ENCODE measurements at regions not wholly inside any gene's neighbourhood (a gene's known extent, or its start where the extent isn't known, plus 50 kb on each side); places are given as distances from the start of the nearest gene placed in this dataset.

DNA sequence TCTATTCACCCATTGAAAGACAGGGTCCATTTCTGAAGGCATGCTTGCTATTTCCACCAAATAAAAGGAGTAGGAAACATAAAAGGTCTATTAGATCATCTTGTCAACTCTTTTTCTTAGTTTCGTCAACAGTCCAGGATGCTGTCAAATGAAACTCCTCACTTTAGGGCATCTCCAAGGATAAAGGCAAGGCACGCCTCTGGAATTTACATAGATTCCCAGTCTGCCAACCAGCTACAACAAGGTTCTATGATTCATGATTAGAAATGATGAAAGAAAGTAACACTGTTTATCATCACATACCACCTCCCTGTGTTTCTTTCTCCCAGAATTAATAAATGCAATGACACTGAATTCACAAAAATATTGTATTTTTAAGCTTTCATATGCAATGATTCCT, 636.3 kb downstream of the LTN1 start:
- no peak overlapping the region for H3K9ac ChIP-seq (ENCODE audit: extremely low read depth, low read length, poor library complexity, severe bottlenecking)
- Mint-ChIP-seq H3K27ac (no peak overlapping the region), H3K4me1 (no peaks in the 10 kb centered on the region), H3K36me3 (ENCODE audit: low read depth) (no peaks in the 10 kb centered on the region), H3K4me3 (no peak overlapping the region), H3K9me3 (peaks cover 6% of the 10 kb centered on the region), H3K27me3 (ENCODE audit: insufficient read depth) (no peaks in the 10 kb centered on the region)
- H3K4me1 ChIP-seq (ENCODE audit: control insufficient read depth, insufficient read depth, low read length), result no peaks in the 10 kb centered on the region
- no peak for DNase-seq
- H3K27me3 ChIP-seq (ENCODE audit: control insufficient read depth, insufficient read depth, low read length, poor library complexity, severe bottlenecking), result no peaks in the 10 kb centered on the region
- TF ChIP-seq, protein P1, sequence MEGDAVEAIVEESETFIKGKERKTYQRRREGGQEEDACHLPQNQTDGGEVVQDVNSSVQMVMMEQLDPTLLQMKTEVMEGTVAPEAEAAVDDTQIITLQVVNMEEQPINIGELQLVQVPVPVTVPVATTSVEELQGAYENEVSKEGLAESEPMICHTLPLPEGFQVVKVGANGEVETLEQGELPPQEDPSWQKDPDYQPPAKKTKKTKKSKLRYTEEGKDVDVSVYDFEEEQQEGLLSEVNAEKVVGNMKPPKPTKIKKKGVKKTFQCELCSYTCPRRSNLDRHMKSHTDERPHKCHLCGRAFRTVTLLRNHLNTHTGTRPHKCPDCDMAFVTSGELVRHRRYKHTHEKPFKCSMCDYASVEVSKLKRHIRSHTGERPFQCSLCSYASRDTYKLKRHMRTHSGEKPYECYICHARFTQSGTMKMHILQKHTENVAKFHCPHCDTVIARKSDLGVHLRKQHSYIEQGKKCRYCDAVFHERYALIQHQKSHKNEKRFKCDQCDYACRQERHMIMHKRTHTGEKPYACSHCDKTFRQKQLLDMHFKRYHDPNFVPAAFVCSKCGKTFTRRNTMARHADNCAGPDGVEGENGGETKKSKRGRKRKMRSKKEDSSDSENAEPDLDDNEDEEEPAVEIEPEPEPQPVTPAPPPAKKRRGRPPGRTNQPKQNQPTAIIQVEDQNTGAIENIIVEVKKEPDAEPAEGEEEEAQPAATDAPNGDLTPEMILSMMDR (conservative IDR thresholded peaks at IDR 0.05), result no peak
- no peaks in the 10 kb centered on the region for H3K36me3 ChIP-seq (ENCODE audit: control insufficient read depth, insufficient read depth, low read length)
- H3K4me3 ChIP-seq (ENCODE audit: low read length), result no peak overlapping the region
- 90 to 100% methylated on average over 1 to 2 of the region's 2 CpGs for WGBS, 2 experiments (ENCODE audit: insufficient coverage in 1 of 2, insufficient read length in 1 of 2)
- no peaks in the 10 kb centered on the region for H3K9me3 ChIP-seq (ENCODE audit: control insufficient read depth, low read length)
- H3K27ac ChIP-seq (ENCODE audit: low read depth, low read length), result no peak overlapping the region

DNA sequence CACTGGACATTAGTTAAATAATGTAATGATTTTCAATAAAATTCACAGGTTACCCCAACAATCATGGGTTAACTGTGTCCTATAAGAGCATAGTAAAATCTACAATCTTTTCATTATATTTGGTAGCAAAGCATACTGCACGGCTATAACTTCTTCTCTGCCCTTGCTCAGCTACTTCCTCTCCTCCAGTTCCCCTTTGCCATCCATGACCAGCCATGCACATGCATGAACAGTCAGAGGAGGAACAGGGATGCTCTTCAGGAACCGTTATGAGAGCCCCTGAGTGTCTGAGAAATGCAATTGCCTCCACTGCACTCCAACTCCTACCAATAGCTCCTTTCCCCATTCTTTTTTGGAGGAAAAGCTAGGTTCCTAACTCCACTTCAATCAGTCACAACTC, 646.7 kb downstream of the LTN1 start:
- WGBS, 2 experiments (ENCODE audit: insufficient coverage in 1 of 2, insufficient read length in 1 of 2), result 95 to 100% methylated on average over 2 of the region's 2 CpGs
- no peaks in the 10 kb centered on the region for H3K36me3 Mint-ChIP-seq (ENCODE audit: low read depth)
- no peak overlapping the region for H3K9ac ChIP-seq (ENCODE audit: extremely low read depth, low read length, poor library complexity, severe bottlenecking)

DNA sequence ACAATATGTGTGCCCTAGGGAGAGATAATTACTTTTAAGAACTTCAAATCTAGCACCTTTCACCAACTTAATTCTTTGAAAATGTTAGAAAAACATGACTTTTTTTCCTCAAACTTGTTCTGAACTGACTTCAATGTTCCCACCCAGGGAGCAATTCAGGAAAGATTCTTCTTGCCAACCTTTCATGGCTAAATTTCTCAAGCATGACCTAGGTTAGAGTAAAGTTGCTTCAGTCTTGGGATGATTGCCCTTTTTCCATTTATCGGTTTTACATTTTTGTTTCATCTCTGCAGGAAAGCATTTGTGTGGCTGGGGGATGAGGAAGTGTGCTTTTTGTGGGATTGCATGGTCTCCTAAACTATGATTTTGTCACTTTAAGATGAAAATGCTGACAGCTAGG, 647.7 kb downstream of the LTN1 start:
- Mint-ChIP-seq H3K4me3 (no peak overlapping the region), H3K27me3 (ENCODE audit: insufficient read depth) (no peaks in the 10 kb centered on the region), H3K36me3 (ENCODE audit: low read depth) (no peaks in the 10 kb centered on the region), H3K4me1 (peaks cover under 1% of the 10 kb centered on the region), H3K9me3 (no peaks in the 10 kb centered on the region), H3K27ac (no peak overlapping the region)
- no peaks in the 10 kb centered on the region for H3K9me3 ChIP-seq (ENCODE audit: control insufficient read depth, low read length)
- no peak overlapping the region for H3K9ac ChIP-seq (ENCODE audit: extremely low read depth, low read length, poor library complexity, severe bottlenecking)
- H3K4me1 ChIP-seq (ENCODE audit: control insufficient read depth, insufficient read depth, low read length), result no peaks in the 10 kb centered on the region
- no peak overlapping the region for H3K27ac ChIP-seq (ENCODE audit: low read depth, low read length)
- no peak for DNase-seq
- no peaks in the 10 kb centered on the region for H3K36me3 ChIP-seq (ENCODE audit: control insufficient read depth, insufficient read depth, low read length)
- no peaks in the 10 kb centered on the region for H3K27me3 ChIP-seq (ENCODE audit: control insufficient read depth, insufficient read depth, low read length, poor library complexity, severe bottlenecking)
- no peak overlapping the region for H3K4me3 ChIP-seq (ENCODE audit: low read length)
- WGBS, 2 experiments (ENCODE audit: insufficient coverage in 1 of 2, insufficient read length in 1 of 2), result 97 to 100% methylated on average over 1 of the region's 1 CpG
- TF ChIP-seq, protein P1 (conservative IDR thresholded peaks at IDR 0.05), result no peak

More for the DNA sequence above, 646.7 kb downstream of the LTN1 start:
- Histone ChIP-seq H3K4me1 (ENCODE audit: control insufficient read depth, insufficient read depth, low read length) (no peaks in the 10 kb centered on the region), H3K4me3 (ENCODE audit: low read length) (no peak overlapping the region), H3K27me3 (ENCODE audit: control insufficient read depth, insufficient read depth, low read length, poor library complexity, severe bottlenecking) (no peaks in the 10 kb centered on the region), H3K9me3 (ENCODE audit: control insufficient read depth, low read length) (no peaks in the 10 kb centered on the region), H3K27ac (ENCODE audit: low read depth, low read length) (no peak overlapping the region), H3K36me3 (ENCODE audit: control insufficient read depth, insufficient read depth, low read length) (no peaks in the 10 kb centered on the region)
- Mint-ChIP-seq H3K4me1 (no peaks in the 10 kb centered on the region), H3K27me3 (ENCODE audit: insufficient read depth) (no peaks in the 10 kb centered on the region), H3K9me3 (no peaks in the 10 kb centered on the region), H3K27ac (no peak overlapping the region), H3K4me3 (no peak overlapping the region)
- DNase-seq, result no peak
- TF ChIP-seq, protein P1 (conservative IDR thresholded peaks at IDR 0.05), result no peak

All from endodermal cell (in vitro differentiated cells).